Gastroesophageal sphincter (tissue), 4 donors: ENCODE measurements at regions not wholly inside any gene's neighbourhood (a gene's known extent, or its start where the extent isn't known, plus 50 kb on each side); places are given as distances from the start of the nearest gene placed in this dataset.

Experiments used
- ATAC-seq: fragments of 150-250 bp; one replicate; pipeline ENCODE4 v1.9.1; 2016; ENCODE audit warnings: mild to moderate bottlenecking, moderate library complexity
- H3K27ac ChIP-seq, 4 donors: fragments of 200-600 bp; sonication (generic) in 3 of 4; 1 replicate in 3 of 4; 2 replicates in 1 of 4; pipeline ENCODE4 v1.5.1; 2016 to 2019
- H3K27me3 ChIP-seq: fragments of 200-600 bp; sonication (generic); one replicate; pipeline ENCODE4 v1.5.1; 2019
- H3K36me3 ChIP-seq, 2 donors: fragments of 200-600 bp; sonication (generic); one replicate each; pipeline ENCODE4 v1.5.1; 2019; ENCODE audit warnings: control low read depth in 1 of 2
- H3K4me1 ChIP-seq, 3 donors: fragments of 200-600 bp; sonication (generic); 1 replicate in 2 of 3; 2 replicates in 1 of 3; pipeline ENCODE4 v1.5.1; 2016 to 2019; ENCODE audit warnings: control low read depth in 2 of 3
- H3K4me3 ChIP-seq, 2 donors: fragments of 200-600 bp; sonication (generic); one replicate each; pipeline ENCODE4 v1.5.1; 2019; ENCODE audit warnings: mild to moderate bottlenecking in 1 of 2, moderate library complexity in 1 of 2
- H3K9me3 ChIP-seq, 3 donors: fragments of 200-600 bp; sonication (generic); one replicate each; pipeline ENCODE4 v1.5.1; 2017 to 2019; ENCODE audit warnings: control low read depth in 2 of 3
- CTCF ChIP-seq, 4 experiments: fragments of 200-600 bp in 2 of 4; fragments of 450-650 bp in 2 of 4; sonication (generic) in 1 of 4; IDR thresholded peaks; one replicate each; pipeline ENCODE4 v1.5.1; 2017 to 2019; ENCODE audit warnings: antibody characterized with exemption in 4 of 4, mild to moderate bottlenecking in 2 of 4, moderate library complexity in 2 of 4
- EP300 ChIP-seq: sonication (generic); formaldehyde crosslinking; IDR thresholded peaks from one replicate; pipeline ENCODE4 v1.6.1; 2017; ENCODE audit warnings: antibody characterized with exemption, mild to moderate bottlenecking
- POLR2A ChIP-seq, 2 donors: fragments of 450-650 bp; IDR thresholded peaks; one replicate each; pipeline ENCODE4 v1.6.1; 2017; ENCODE audit warnings: antibody characterized with exemption in 2 of 2, mild to moderate bottlenecking in 2 of 2, moderate library complexity in 1 of 2
- POLR2AphosphoS5 ChIP-seq: sonication (generic); formaldehyde crosslinking; IDR thresholded peaks from one replicate; pipeline ENCODE4 v1.6.1; 2017; ENCODE audit warnings: antibody characterized with exemption
- WGBS, 2 donors: methylation state at CpG; one replicate each; pipeline ENCODE4 v1.1.5; 2018; ENCODE audit warnings: low coverage in 1 of 2; 5-methylcytosine and 5-hydroxymethylcytosine counted together

- no peaks in the 10 kb centered on the region for H3K4me1 ChIP-seq
- H3K9me3 ChIP-seq: no peaks in the 10 kb centered on the region
- H3K27me3 ChIP-seq: no peaks in the 10 kb centered on the region
- no peak for ATAC-seq
- H3K4me3 ChIP-seq: no peak overlapping the region
- no peak overlapping the region for H3K27ac ChIP-seq
- 78 to 85% methylated on average over 4 to 7 of the region's 7 CpGs for WGBS, 2 donors
- TF ChIP-seq POLR2A (IDR thresholded peaks at IDR 0.05): no peak
- H3K36me3 ChIP-seq: no peaks in the 10 kb centered on the region
Measured at GRCh38 chr2:58981237-58981636, 740.1 kb upstream of the FANCL start.

GRCh38 chr2:58976375-58977071 lies 735.4 kb upstream of the FANCL start:
- TF ChIP-seq EP300 (no peak), POLR2A (IDR thresholded peaks at IDR 0.05) (no peak), CTCF (IDR thresholded peaks at IDR 0.05) (no peak), POLR2AphosphoS5 (no peak)
- no peaks in the 10 kb centered on the region for H3K36me3 ChIP-seq
- WGBS, 2 donors: 64 to 71% methylated on average over 6 to 9 of the region's 9 CpGs
- H3K9me3 ChIP-seq: no peaks in the 10 kb centered on the region
- H3K27ac ChIP-seq: no peak overlapping the region
- H3K27me3 ChIP-seq: no peaks in the 10 kb centered on the region
- H3K4me3 ChIP-seq: no peak overlapping the region
- no peaks in the 10 kb centered on the region for H3K4me1 ChIP-seq
- ATAC-seq: no peak

GRCh38 chr2:58974881-58975280 lies 733.8 kb upstream of the FANCL start:
- ATAC-seq: no peak
- TF ChIP-seq POLR2A (IDR thresholded peaks at IDR 0.05) (no peak), CTCF (IDR thresholded peaks at IDR 0.05) (no peak), EP300 (no peak)
- Histone ChIP-seq H3K4me1 (no peaks in the 10 kb centered on the region), H3K27me3 (no peaks in the 10 kb centered on the region), H3K9me3 (no peaks in the 10 kb centered on the region), H3K36me3 (no peaks in the 10 kb centered on the region), H3K27ac (no peak overlapping the region), H3K4me3 (no peak overlapping the region)
- 85 to 86% methylated on average over 6 to 7 of the region's 7 CpGs for WGBS, 2 donors

- Histone ChIP-seq H3K4me3 (no peak overlapping the region), H3K9me3 (no peaks in the 10 kb centered on the region), H3K27ac (no peak overlapping the region), H3K4me1 (no peaks in the 10 kb centered on the region), H3K27me3 (no peaks in the 10 kb centered on the region), H3K36me3 (no peaks in the 10 kb centered on the region)
- 75 to 76% methylated on average over 2 of the region's 2 CpGs for WGBS, 2 donors
- no peak for TF ChIP-seq EP300
- TF ChIP-seq POLR2AphosphoS5: no peak
- TF ChIP-seq POLR2A (IDR thresholded peaks at IDR 0.05): no peak
- no peak for TF ChIP-seq CTCF (IDR thresholded peaks at IDR 0.05)
- no peak for ATAC-seq
Measured at GRCh38 chr2:58974426-58974825, 733.3 kb upstream of the FANCL start.

GRCh38 chr2:58973811-58974281 lies 732.7 kb upstream of the FANCL start:
- Histone ChIP-seq H3K27ac (no peak overlapping the region), H3K4me1 (no peaks in the 10 kb centered on the region), H3K27me3 (no peaks in the 10 kb centered on the region), H3K4me3 (no peak overlapping the region), H3K9me3 (no peaks in the 10 kb centered on the region), H3K36me3 (no peaks in the 10 kb centered on the region)
- ATAC-seq: no peak
- WGBS, 2 donors: 60 to 75% methylated on average over 4 to 5 of the region's 6 CpGs
- TF ChIP-seq EP300 (no peak), POLR2AphosphoS5 (no peak), POLR2A (IDR thresholded peaks at IDR 0.05) (no peak), CTCF (IDR thresholded peaks at IDR 0.05) (no peak)
